Liver (tissue), 7 donors: ENCODE measurements at regions not wholly inside any gene's neighbourhood (a gene's known extent, or its start where the extent isn't known, plus 50 kb on each side); places are given as distances from the start of the nearest gene placed in this dataset.
"Not testable (repeated sequence)": the region's sequence is repeated elsewhere in the genome, so short reads cannot be mapped to it uniquely, and the experiment has no call there.

Experiments
- DNase-seq: peaks from one replicate; pipeline ENCODE4 v3.0.0-alpha.2; 2017; ENCODE audit warnings: low spot score
- H3K27ac ChIP-seq, 2 donors: one replicate each; pipeline ENCODE4 v1.7.0; 2013; ENCODE audit warnings: inconsistent platforms in 2 of 2, low read length in 2 of 2, control low read depth in 1 of 2, low read depth in 1 of 2, mild to moderate bottlenecking in 1 of 2
- H3K27me3 ChIP-seq, 4 donors: one replicate each; pipeline versions ENCODE4 v1.6.1 to v1.7.0; 2013; ENCODE audit warnings: low read length in 3 of 4, inconsistent platforms in 1 of 4, mild to moderate bottlenecking in 1 of 4, moderate library complexity in 1 of 4; ENCODE audit not compliant: control insufficient read depth in 4 of 4, insufficient read depth in 4 of 4
- H3K36me3 ChIP-seq, 4 donors: one replicate each; pipeline versions ENCODE4 v1.6.1 to v1.7.0; 2013; ENCODE audit warnings: low read length in 3 of 4, mild to moderate bottlenecking in 3 of 4, low read depth in 1 of 4, moderate library complexity in 1 of 4; ENCODE audit not compliant: control insufficient read depth in 4 of 4, insufficient read depth in 3 of 4
- H3K4me1 ChIP-seq, 4 donors: one replicate each; pipeline versions ENCODE4 v1.6.1 to v1.7.0; 2013; ENCODE audit warnings: low read length in 3 of 4, mild to moderate bottlenecking in 3 of 4, moderate library complexity in 1 of 4; ENCODE audit not compliant: control insufficient read depth in 4 of 4, insufficient read depth in 4 of 4
- H3K4me3 ChIP-seq, 3 donors: one replicate each; pipeline versions ENCODE4 v1.6.1 to v1.7.0; 2013; ENCODE audit warnings: low read length in 3 of 3, control low read depth in 1 of 3, low read depth in 1 of 3, mild to moderate bottlenecking in 1 of 3
- H3K9ac ChIP-seq, 2 donors: one replicate each; pipeline ENCODE4 v1.7.0; 2013; ENCODE audit warnings: low read length in 2 of 2, mild to moderate bottlenecking in 2 of 2, moderate library complexity in 2 of 2, control low read depth in 1 of 2, low read depth in 1 of 2
- H3K9me3 ChIP-seq, 4 donors: one replicate each; pipeline versions ENCODE4 v1.6.1 to v1.7.0; 2013; ENCODE audit warnings: low read length in 3 of 4; ENCODE audit not compliant: control insufficient read depth in 4 of 4
- EGR1 ChIP-seq, 2 donors: IDR thresholded peaks; 2 replicates each; pipeline ENCODE4 v1.6.1; 2016 to 2018; ENCODE audit warnings: antibody characterized with exemption in 2 of 2, low read depth in 2 of 2
- FOXA2 ChIP-seq: IDR thresholded peaks from 2 replicates; pipeline ENCODE4 v1.6.1; 2016; ENCODE audit warnings: antibody characterized with exemption
- GABPA ChIP-seq, 2 donors: IDR thresholded peaks in 1 of 2; conservative IDR thresholded peaks in 1 of 2; 2 replicates each; pipeline ENCODE4 v1.6.1; 2016; ENCODE audit warnings: antibody characterized with exemption in 2 of 2, mild to moderate bottlenecking in 1 of 2, moderate library complexity in 1 of 2
- HNF4A ChIP-seq, 2 donors: conservative IDR thresholded peaks; 2 replicates each; pipeline ENCODE4 v1.6.1; 2016; ENCODE audit warnings: antibody characterized with exemption in 2 of 2, mild to moderate bottlenecking in 2 of 2
- HNF4G ChIP-seq: IDR thresholded peaks from 2 replicates; pipeline ENCODE4 v1.6.1; 2016; ENCODE audit warnings: antibody characterized with exemption
- NR2F2 ChIP-seq: IDR thresholded peaks from 2 replicates; pipeline ENCODE4 v1.6.1; 2016; ENCODE audit warnings: antibody characterized with exemption
- RAD21 ChIP-seq, 2 donors: IDR thresholded peaks; 2 replicates each; pipeline ENCODE4 v1.6.1; 2016; ENCODE audit warnings: antibody characterized with exemption in 2 of 2, mild to moderate bottlenecking in 2 of 2
- RXRA ChIP-seq, 2 donors: IDR thresholded peaks; 2 replicates each; pipeline ENCODE4 v1.6.1; 2017 to 2018; ENCODE audit warnings: antibody characterized with exemption in 2 of 2, mild to moderate bottlenecking in 1 of 2
- SP1 ChIP-seq: IDR thresholded peaks from 2 replicates; pipeline ENCODE4 v1.6.1; 2018; ENCODE audit warnings: antibody characterized with exemption, mild to moderate bottlenecking
- TAF1 ChIP-seq: conservative IDR thresholded peaks from 2 replicates; pipeline ENCODE4 v1.6.1; 2016; ENCODE audit warnings: antibody characterized with exemption, mild to moderate bottlenecking
- YY1 ChIP-seq: IDR thresholded peaks from 2 replicates; pipeline ENCODE4 v1.6.1; 2016; ENCODE audit warnings: antibody characterized with exemption, mild to moderate bottlenecking
- WGBS: extraction: QIAGEN DNeasy Blood & Tissue Kit; methylation state at CpG from one replicate; pipeline ENCODE4 v1.1.7; 2013; 5-methylcytosine and 5-hydroxymethylcytosine counted together
- TF ChIP-seq, protein P1 (sequence below): IDR thresholded peaks from 2 replicates; pipeline ENCODE4 v1.6.1; 2016; ENCODE audit warnings: antibody characterized with exemption, mild to moderate bottlenecking
- TF ChIP-seq, protein P2 (sequence below): IDR thresholded peaks from 2 replicates; pipeline ENCODE4 v1.6.1; 2016; ENCODE audit warnings: antibody characterized with exemption
- TF ChIP-seq, protein P3 (sequence below): IDR thresholded peaks from 2 replicates; pipeline ENCODE4 v1.6.1; 2016; ENCODE audit warnings: antibody characterized with exemption
- donor health status: healthy.
- donor health status: healthy.
- donor health status: healthy.
- donor health status: healthy.

DNA sequence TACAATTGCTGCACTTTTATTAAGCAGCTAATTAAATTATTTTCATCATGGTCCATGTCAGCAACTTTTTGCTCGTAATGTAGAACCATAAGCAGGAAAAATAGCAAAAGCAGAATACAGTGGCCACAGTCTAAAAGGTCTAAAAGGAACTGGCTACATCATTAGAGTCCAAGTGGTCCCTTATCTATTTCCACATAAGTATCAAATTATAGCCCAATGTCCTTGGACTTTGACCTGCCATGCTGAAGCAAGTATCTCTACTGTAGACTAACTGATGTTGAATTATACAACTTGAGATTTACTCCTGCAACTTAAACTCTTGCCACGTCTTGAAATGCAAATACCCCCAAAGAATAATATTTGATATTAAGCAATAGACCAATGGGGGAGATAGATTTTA is 68.8 kb downstream of the OXGR1 start:
- DNase-seq: no peak
- Histone ChIP-seq H3K27me3 (no peaks in the 10 kb centered on the region), H3K36me3 (no peaks in the 10 kb centered on the region), H3K9me3 (peaks cover 0 to 3% (median 0%) of the 10 kb centered on the region in 4 donors), H3K27ac (no peak overlapping the region), H3K9ac (no peak overlapping the region), H3K4me3 (no peak overlapping the region), H3K4me1 (peaks cover 0 to 8% (median 0%) of the 10 kb centered on the region in 4 donors)
- TF ChIP-seq HNF4G (no peak), YY1 (no peak), HNF4A (conservative IDR thresholded peaks at IDR 0.05) (no peak)
- WGBS: 57% methylated on average over 2 of the region's 2 CpGs

DNA sequence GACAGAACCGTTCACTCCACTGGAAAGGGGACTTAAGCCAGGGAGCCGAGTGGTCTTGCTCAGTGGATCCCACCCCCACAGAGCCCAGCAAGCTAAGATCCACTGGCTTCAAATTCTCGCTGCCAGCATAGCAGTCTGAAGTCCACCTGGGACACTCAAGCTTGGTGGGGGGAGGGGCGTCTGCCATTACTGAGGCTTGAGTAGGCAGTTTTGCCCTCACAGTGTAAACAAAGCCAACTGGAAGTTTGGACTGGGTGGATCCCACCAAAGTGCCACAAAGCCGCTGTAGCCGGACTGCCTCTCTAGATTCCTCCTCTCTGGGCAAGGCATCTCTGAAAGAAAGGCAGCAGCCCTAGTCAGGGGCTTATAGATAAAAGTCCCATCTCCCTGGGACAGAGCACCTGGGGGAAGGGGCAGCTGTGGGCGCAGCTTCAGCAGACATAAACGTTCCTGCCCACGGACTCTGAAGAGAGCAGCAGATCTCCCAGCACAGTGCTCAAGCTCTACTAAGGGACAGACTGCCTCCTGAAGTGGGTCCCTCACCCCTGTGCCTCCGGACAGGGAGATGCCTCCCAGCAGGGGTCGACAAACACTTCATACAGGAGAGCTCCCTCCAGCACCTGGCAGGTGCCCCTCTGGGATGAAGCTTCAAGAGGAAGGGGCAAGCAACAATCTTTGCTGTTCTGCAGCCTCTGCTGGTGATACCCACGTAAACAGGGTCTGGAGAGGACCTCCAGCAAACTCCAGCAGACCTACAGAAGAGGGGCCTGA is 75.2 kb downstream of the OXGR1 start:
- H3K9ac ChIP-seq, H3K27ac ChIP-seq, H3K4me3 ChIP-seq, H3K27me3 ChIP-seq, H3K9me3 ChIP-seq, H3K4me1 ChIP-seq, DNase-seq, H3K36me3 ChIP-seq: not testable (repeated sequence)
- 65% methylated on average over 12 of the region's 12 CpGs for whole genome bisulfite sequencing

DNA sequence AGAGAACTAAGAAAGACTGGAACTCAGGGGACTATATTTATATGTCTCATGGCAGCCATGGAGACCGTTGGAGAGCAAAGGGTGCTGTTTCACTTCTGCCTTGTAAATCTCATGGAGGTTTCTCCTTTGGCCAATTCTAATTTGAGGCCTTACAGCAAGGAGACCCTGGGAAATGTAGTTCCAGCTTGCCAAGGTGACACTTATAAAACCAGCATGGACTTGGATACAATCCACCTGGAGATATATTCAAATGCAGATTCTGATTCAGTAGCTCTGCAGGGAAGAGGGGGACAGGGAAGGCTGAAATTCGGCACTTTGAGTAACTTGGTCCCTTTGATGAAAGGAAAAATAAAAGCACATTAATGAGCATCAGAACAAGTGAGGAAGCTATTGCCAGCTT is 90.0 kb downstream of the OXGR1 start:
- WGBS: 50% methylated on average over 2 of the region's 2 CpGs
- Histone ChIP-seq H3K4me1 (no peaks in the 10 kb centered on the region), H3K4me3 (no peak overlapping the region), H3K27me3 (peaks cover 0 to 3% (median 0%) of the 10 kb centered on the region in 4 donors), H3K27ac (no peak overlapping the region), H3K9ac (no peak overlapping the region), H3K36me3 (no peaks in the 10 kb centered on the region), H3K9me3 (peaks cover 0 to 2% (median 0%) of the 10 kb centered on the region in 4 donors)
- no peak for TF ChIP-seq NR2F2
- no peak for TF ChIP-seq TAF1
- no peak for TF ChIP-seq GABPA (IDR thresholded peaks at IDR 0.05 in 1 of 2, conservative IDR thresholded peaks at IDR 0.05 in 1 of 2)
- TF ChIP-seq HNF4A (conservative IDR thresholded peaks at IDR 0.05): no peak
- TF ChIP-seq, protein P1, sequence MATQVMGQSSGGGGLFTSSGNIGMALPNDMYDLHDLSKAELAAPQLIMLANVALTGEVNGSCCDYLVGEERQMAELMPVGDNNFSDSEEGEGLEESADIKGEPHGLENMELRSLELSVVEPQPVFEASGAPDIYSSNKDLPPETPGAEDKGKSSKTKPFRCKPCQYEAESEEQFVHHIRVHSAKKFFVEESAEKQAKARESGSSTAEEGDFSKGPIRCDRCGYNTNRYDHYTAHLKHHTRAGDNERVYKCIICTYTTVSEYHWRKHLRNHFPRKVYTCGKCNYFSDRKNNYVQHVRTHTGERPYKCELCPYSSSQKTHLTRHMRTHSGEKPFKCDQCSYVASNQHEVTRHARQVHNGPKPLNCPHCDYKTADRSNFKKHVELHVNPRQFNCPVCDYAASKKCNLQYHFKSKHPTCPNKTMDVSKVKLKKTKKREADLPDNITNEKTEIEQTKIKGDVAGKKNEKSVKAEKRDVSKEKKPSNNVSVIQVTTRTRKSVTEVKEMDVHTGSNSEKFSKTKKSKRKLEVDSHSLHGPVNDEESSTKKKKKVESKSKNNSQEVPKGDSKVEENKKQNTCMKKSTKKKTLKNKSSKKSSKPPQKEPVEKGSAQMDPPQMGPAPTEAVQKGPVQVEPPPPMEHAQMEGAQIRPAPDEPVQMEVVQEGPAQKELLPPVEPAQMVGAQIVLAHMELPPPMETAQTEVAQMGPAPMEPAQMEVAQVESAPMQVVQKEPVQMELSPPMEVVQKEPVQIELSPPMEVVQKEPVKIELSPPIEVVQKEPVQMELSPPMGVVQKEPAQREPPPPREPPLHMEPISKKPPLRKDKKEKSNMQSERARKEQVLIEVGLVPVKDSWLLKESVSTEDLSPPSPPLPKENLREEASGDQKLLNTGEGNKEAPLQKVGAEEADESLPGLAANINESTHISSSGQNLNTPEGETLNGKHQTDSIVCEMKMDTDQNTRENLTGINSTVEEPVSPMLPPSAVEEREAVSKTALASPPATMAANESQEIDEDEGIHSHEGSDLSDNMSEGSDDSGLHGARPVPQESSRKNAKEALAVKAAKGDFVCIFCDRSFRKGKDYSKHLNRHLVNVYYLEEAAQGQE: no peak
- TF ChIP-seq, protein P2, sequence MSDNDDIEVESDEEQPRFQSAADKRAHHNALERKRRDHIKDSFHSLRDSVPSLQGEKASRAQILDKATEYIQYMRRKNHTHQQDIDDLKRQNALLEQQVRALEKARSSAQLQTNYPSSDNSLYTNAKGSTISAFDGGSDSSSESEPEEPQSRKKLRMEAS: no peak
- no peak for TF ChIP-seq FOXA2
- no peak for TF ChIP-seq YY1
- no peak for TF ChIP-seq SP1
- TF ChIP-seq, protein P3, sequence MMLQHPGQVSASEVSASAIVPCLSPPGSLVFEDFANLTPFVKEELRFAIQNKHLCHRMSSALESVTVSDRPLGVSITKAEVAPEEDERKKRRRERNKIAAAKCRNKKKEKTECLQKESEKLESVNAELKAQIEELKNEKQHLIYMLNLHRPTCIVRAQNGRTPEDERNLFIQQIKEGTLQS: no peak
- no peak for TF ChIP-seq EGR1 (IDR thresholded peaks at IDR 0.05; ENCODE audit: low read depth in 2 of 2)
- TF ChIP-seq RAD21 (IDR thresholded peaks at IDR 0.05): no peak
- TF ChIP-seq RXRA (IDR thresholded peaks at IDR 0.05): no peak
- DNase-seq: no peak
